ENCODE measurements at regions not wholly inside any gene's neighbourhood (a gene's known extent, or its start where the extent isn't known, plus 50 kb on each side); places are given as distances from the start of the nearest gene placed in this dataset.
"Not testable (repeated sequence)": the region's sequence is repeated elsewhere in the genome, so short reads cannot be mapped to it uniquely, and the experiment has no call there.

DNA sequence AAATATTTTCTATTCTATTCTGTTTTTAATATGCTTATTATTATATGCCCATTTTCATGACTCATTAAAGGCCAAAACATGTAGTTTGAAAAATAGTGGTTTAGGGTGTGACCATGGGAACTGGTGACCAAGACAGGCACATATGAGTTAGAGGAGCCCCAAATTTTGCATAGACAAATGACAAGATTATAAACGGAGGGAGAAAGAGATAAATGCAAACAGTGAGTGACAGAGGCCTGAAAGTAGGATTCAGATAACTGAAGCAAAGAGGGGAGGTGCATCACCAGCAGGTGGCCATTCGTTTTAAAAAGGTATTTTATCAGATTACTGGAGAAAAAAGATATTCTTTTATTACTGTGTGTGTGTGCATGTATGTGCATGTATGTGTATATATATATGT, 391.5 kb upstream of the CHORDC1 start:
- H3K9me3 ChIP-seq (ENCODE audit: low read length), result no peaks in the 10 kb centered on the region
- no peak overlapping the region for H3K4me2 ChIP-seq (ENCODE audit: low read length)
- no peak for ATAC-seq
- no peak for DNase-seq
- H3K9ac ChIP-seq (ENCODE audit: low read length), result no peak overlapping the region
- H3K27ac ChIP-seq (ENCODE audit: low read length), result no peak overlapping the region
- no peaks in the 10 kb centered on the region for H3K4me1 ChIP-seq (ENCODE audit: insufficient read depth, low read length)
- no peaks in the 10 kb centered on the region for H3F3A ChIP-seq (ENCODE audit: low read length, unreplicated experiment)
- no peaks in the 10 kb centered on the region for H4K20me1 ChIP-seq (ENCODE audit: low read length)
- no peak overlapping the region for H3K4me3 ChIP-seq (ENCODE audit: low read length)
- BruUV-seq (replicated peaks), result no TSS peak
- POLR2A ChIA-PET (ENCODE audit: unreplicated experiment), result no interaction called here
- no peaks in the 10 kb centered on the region for H3K36me3 ChIP-seq (ENCODE audit: low read depth, low read length)
- CTCF ChIA-PET, result no interaction called here
- H2AFZ ChIP-seq (ENCODE audit: low read length), result no peak overlapping the region
- H3K79me2 ChIP-seq (ENCODE audit: low read length), result no peaks in the 10 kb centered on the region
- H3K27me3 ChIP-seq (ENCODE audit: low read length), result no peaks in the 10 kb centered on the region
- no peaks in the 10 kb centered on the region for H3K9me2 ChIP-seq (replicated peaks; ENCODE audit: low read length)
- TF ChIP-seq, protein P1, sequence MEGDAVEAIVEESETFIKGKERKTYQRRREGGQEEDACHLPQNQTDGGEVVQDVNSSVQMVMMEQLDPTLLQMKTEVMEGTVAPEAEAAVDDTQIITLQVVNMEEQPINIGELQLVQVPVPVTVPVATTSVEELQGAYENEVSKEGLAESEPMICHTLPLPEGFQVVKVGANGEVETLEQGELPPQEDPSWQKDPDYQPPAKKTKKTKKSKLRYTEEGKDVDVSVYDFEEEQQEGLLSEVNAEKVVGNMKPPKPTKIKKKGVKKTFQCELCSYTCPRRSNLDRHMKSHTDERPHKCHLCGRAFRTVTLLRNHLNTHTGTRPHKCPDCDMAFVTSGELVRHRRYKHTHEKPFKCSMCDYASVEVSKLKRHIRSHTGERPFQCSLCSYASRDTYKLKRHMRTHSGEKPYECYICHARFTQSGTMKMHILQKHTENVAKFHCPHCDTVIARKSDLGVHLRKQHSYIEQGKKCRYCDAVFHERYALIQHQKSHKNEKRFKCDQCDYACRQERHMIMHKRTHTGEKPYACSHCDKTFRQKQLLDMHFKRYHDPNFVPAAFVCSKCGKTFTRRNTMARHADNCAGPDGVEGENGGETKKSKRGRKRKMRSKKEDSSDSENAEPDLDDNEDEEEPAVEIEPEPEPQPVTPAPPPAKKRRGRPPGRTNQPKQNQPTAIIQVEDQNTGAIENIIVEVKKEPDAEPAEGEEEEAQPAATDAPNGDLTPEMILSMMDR (conservative IDR thresholded peaks at IDR 0.05; ENCODE audit: low read depth, low read length), result peak; percentile 25; the same call in 1 of the 2 replicates
- no peak for TF ChIP-seq EZH2 (IDR thresholded peaks at IDR 0.05; ENCODE audit: low read length, unreplicated experiment)
- intact Hi-C loops (cut with micrococcal nuclease), result no loop called here

DNA sequence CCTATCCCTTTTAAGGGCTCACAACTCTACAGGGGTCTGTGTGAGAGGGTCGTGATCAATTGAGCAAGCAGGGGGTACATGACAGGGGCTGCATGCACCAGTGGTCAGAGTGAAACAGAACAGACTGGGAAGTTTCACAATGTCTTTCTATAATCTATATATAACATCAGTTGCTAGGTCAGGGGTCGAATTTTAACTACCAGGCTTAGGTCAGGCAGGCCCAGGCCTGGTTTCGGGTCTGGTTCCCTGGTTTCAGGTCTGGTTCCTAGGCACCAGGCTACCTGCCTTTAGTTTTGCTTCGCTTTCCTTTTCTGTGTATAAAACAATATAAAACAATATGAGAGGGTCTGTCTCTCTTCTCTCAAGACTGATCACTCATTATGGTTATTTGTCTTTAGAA, 390.2 kb upstream of the CHORDC1 start:
- H3K27ac ChIP-seq (ENCODE audit: low read length); POLR2A ChIA-PET (ENCODE audit: unreplicated experiment); DNase-seq; H3K9ac ChIP-seq (ENCODE audit: low read length); H3K4me3 ChIP-seq (ENCODE audit: low read length); H2AFZ ChIP-seq (ENCODE audit: low read length); BruUV-seq (replicated peaks); H3K79me2 ChIP-seq (ENCODE audit: low read length); intact Hi-C loops (cut with micrococcal nuclease); H3K36me3 ChIP-seq (ENCODE audit: low read depth, low read length); H3K9me2 ChIP-seq (replicated peaks; ENCODE audit: low read length); ATAC-seq; H3K27me3 ChIP-seq (ENCODE audit: low read length); CTCF ChIA-PET; H4K20me1 ChIP-seq (ENCODE audit: low read length); H3K9me3 ChIP-seq (ENCODE audit: low read length); H3K4me2 ChIP-seq (ENCODE audit: low read length); H3F3A ChIP-seq (ENCODE audit: low read length, unreplicated experiment); H3K4me1 ChIP-seq (ENCODE audit: insufficient read depth, low read length): not testable (repeated sequence)

DNA sequence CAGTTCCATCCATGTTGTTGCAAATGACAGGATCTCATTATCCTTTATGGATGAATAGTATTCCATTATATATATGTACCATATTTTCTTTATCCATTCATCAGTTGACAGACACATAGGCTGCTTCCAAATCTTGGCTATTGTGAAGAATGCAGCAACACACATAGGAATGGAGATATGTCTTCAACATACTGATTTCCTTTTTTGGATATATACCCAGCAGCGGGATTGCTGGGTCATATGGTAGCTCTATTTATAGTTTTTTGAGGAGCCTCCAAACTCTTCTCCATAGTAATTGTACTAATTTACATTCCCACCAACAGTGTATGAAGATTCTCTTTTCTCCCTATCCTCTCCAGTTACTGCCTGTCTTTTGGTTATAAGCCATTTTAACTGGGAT, 383.9 kb upstream of the CHORDC1 start:
- H3K27ac ChIP-seq (ENCODE audit: low read length), result no peak overlapping the region
- H3F3A ChIP-seq (ENCODE audit: low read length, unreplicated experiment), result no peaks in the 10 kb centered on the region
- ChIA-PET POLR2A (ENCODE audit: unreplicated experiment) (no interaction called here), CTCF (no interaction called here)
- DNase-seq, result no peak
- intact Hi-C loops (cut with micrococcal nuclease), result no loop called here
- no peaks in the 10 kb centered on the region for H3K36me3 ChIP-seq (ENCODE audit: low read depth, low read length)
- H3K4me3 ChIP-seq (ENCODE audit: low read length), result no peak overlapping the region
- H3K79me2 ChIP-seq (ENCODE audit: low read length), result no peaks in the 10 kb centered on the region
- no peaks in the 10 kb centered on the region for H3K9me3 ChIP-seq (ENCODE audit: low read length)
- no peaks in the 10 kb centered on the region for H3K9me2 ChIP-seq (replicated peaks; ENCODE audit: low read length)
- no TSS peak for BruUV-seq (replicated peaks)
- no peaks in the 10 kb centered on the region for H3K4me1 ChIP-seq (ENCODE audit: insufficient read depth, low read length)
- no peaks in the 10 kb centered on the region for H4K20me1 ChIP-seq (ENCODE audit: low read length)
- no peaks in the 10 kb centered on the region for H3K27me3 ChIP-seq (ENCODE audit: low read length)
- H3K9ac ChIP-seq (ENCODE audit: low read length), result no peak overlapping the region
- no peak for TF ChIP-seq EZH2 (IDR thresholded peaks at IDR 0.05; ENCODE audit: low read length, unreplicated experiment)
- TF ChIP-seq, protein P1 (conservative IDR thresholded peaks at IDR 0.05; ENCODE audit: low read depth, low read length), result no peak
- TF ChIP-seq EZH2phosphoT487 (IDR thresholded peaks at IDR 0.05; ENCODE audit: borderline replicate concordance, low read length), result no peak
- no peak overlapping the region for H3K4me2 ChIP-seq (ENCODE audit: low read length)
- H2AFZ ChIP-seq (ENCODE audit: low read length), result no peak overlapping the region
- ATAC-seq, result no peak
